HL-60 (cell line): ENCODE measurements at regions not wholly inside any gene's neighbourhood (a gene's known extent, or its start where the extent isn't known, plus 50 kb on each side); places are given as distances from the start of the nearest gene placed in this dataset.

ENCODE experiments used
- DNase-seq, 2 experiments: peaks; one replicate each; pipeline ENCODE4 v3.0.0-alpha.2; 2010 to 2020; ENCODE audit warnings: low read depth in 1 of 2, low spot score in 1 of 2
- H3K27ac ChIP-seq: fragments of 250-450 bp; sonication (Bioruptor Pico); replicated peaks from 2 replicates; pipeline ENCODE4 v1.5.1; 2020; ENCODE audit warnings: mild to moderate bottlenecking, moderate library complexity
- H3K27me3 ChIP-seq: fragments of 250-450 bp; sonication (Bioruptor Pico); 2 replicates; pipeline ENCODE4 v1.5.1; 2021; ENCODE audit warnings: mild to moderate bottlenecking, moderate library complexity; ENCODE audit not compliant: insufficient read depth, poor library complexity, severe bottlenecking
- H3K4me3 ChIP-seq: replicated peaks from 2 replicates; pipeline ENCODE4 v1.5.1; 2011; ENCODE audit warnings: mild to moderate bottlenecking, control low read depth, low read length; ENCODE audit not compliant: insufficient read depth
- CTCF ChIP-seq: IDR thresholded peaks from one replicate; pipeline ENCODE4 v1.5.1; 2011; ENCODE audit warnings: low read length, control low read depth, inconsistent platforms; ENCODE audit not compliant: insufficient read depth
- GABPA ChIP-seq: IDR thresholded peaks from 2 replicates; pipeline ENCODE4 v1.6.1; 2012; ENCODE audit warnings: low read depth
- POLR2AphosphoS5 ChIP-seq: IDR thresholded peaks from 2 replicates; pipeline ENCODE4 v1.6.1; 2012; ENCODE audit warnings: low read depth
- REST ChIP-seq: IDR thresholded peaks from 2 replicates; pipeline ENCODE4 v1.6.1; 2012; ENCODE audit warnings: low read depth; ENCODE audit not compliant: insufficient replicate concordance
- SPI1 ChIP-seq: IDR thresholded peaks from 2 replicates; pipeline ENCODE4 v1.6.1; 2012; ENCODE audit warnings: low read depth, mild to moderate bottlenecking, borderline replicate concordance

GRCh38 chr10:62985807-62986600 lies 147.1 kb upstream of the NRBF2 start:
- DNase-seq = no peak
- Histone ChIP-seq H3K27ac (no peak overlapping the region), H3K4me3 (no peak overlapping the region), H3K27me3 (no peaks in the 10 kb centered on the region)
- TF ChIP-seq REST = no peak

GRCh38 chr10:62981096-62981495 lies 152.0 kb upstream of the NRBF2 start:
- no peak overlapping the region for H3K27ac ChIP-seq
- TF ChIP-seq GABPA (no peak), CTCF (no peak), POLR2AphosphoS5 (no peak), REST (no peak), SPI1 (no peak)
- no peak for DNase-seq
- no peak overlapping the region for H3K4me3 ChIP-seq
- peaks cover 2% of the 10 kb centered on the region for H3K27me3 ChIP-seq

GRCh38 chr10:62980687-62981086 lies 152.4 kb upstream of the NRBF2 start:
- TF ChIP-seq SPI1 = no peak
- TF ChIP-seq REST = no peak
- TF ChIP-seq CTCF = no peak
- no peak for TF ChIP-seq GABPA
- no peak for TF ChIP-seq POLR2AphosphoS5
- DNase-seq = no peak
- Histone ChIP-seq H3K27me3 (peaks cover 2% of the 10 kb centered on the region), H3K4me3 (no peak overlapping the region), H3K27ac (no peak overlapping the region)
